GM15510 (cell line): ENCODE measurements at regions not wholly inside any gene's neighbourhood (a gene's known extent, or its start where the extent isn't known, plus 50 kb on each side); places are given as distances from the start of the nearest gene placed in this dataset.

Experiments used
- POLR2A ChIP-seq: IDR thresholded peaks from 3 replicates; pipeline ENCODE4 v1.6.1; 2011; ENCODE audit warnings: borderline replicate concordance; ENCODE audit not compliant: insufficient read length; ENCODE audit errors: extremely low read depth

- no peak for TF ChIP-seq POLR2A
These were observed 161.1 kb downstream of the ERMARD start for GRCh38 chr6:169912266-169913095.

- TF ChIP-seq POLR2A = no peak
These were observed 160.1 kb downstream of the ERMARD start for GRCh38 chr6:169911264-169912263.

GRCh38 chr6:169909113-169909512 lies 157.7 kb downstream of the ERMARD start:
- no peak for TF ChIP-seq POLR2A

DNA sequence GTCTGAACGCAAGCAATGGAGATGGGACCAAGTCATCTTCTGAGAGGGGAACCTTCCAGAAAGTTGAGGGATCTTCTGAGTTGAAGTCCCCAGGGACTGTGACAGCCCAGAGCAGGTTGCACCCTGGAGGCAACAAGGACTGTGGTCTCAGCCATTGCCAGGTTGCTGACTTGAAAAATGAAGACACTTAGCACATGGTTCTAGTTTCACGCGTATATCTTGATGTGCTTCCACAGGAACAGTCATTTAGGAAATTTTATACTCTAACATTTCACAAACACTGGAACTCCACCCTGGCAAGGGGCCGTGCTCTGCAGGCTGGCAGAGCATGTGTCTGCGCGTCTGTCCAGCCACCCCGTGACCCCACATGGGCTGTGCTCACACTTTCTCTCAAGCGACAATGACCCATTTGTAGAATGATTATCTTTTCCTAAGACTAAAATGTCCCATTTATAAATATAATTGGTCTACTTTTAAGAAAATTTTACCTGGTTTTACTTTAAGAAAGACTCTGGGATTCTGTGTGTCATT lies 157.0 kb downstream of the ERMARD start:
- no peak for TF ChIP-seq POLR2A

DNA sequence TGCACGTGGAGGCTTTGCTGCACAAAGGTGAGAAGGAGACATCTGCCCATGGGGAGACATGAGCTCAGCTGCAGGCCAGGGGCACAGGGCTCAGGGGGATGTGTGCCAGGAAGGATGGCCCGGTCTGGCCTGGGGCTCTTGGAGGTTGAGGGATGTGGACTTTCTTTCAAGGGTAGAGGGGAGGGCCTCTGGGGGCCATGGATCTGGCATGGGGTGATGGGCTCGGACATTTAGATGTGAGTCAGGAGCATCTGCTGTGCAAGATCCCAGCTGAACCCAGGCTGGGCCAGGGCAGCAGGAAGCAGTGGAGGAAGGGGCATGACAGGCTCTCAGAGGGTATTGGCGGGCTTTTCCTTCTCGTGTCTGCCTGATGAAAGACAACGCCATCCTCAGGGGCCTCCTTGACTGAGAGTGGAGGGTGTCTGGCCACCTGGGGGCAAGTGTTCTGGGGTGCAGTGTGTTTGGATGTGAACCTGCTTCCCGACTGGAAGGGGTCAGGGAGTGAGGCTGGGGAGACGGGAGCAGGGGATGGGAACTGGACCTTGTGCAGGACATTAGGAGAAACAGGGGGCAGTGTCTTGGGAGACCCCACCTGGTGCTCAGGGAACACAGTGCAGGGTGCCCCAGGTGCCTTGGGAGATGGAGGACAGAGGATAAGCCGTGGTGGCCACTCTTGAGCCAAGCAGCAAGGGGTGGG lies 156.1 kb downstream of the ERMARD start:
- TF ChIP-seq POLR2A = no peak

- no peak for TF ChIP-seq POLR2A
These were observed 155.4 kb downstream of the ERMARD start for GRCh38 chr6:169906688-169907418.

DNA sequence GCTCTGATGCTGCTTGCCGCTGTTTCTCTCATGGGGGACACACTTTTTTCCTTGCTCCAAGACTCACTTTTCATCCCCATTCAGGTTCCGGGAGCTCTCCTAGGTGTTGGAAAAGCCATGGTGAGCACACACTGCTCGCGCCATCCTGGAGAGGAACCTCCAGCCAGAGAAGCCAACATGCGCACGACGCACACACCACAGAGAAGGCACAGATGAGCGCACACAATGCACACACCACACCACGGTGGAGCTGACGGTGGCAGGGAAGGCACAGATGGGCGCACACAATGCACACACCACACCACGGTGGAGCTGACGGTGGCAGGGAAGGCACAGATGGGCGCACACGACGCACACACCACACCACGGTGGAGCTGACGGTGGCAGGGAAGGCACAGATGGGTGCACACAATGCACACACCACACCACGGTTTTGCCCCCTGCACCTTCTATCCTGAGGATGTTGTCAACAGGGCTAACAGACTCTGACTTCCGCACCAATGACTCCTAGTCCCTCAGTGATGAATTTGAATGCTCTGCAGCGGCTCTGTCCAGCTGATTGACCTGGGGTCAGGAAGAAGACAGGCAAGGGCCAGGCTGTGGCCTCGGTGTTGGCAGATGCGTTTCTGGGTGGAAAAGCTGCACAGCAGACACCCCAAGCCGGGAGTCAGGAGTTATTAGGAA lies 154.7 kb downstream of the ERMARD start:
- TF ChIP-seq POLR2A = no peak

DNA sequence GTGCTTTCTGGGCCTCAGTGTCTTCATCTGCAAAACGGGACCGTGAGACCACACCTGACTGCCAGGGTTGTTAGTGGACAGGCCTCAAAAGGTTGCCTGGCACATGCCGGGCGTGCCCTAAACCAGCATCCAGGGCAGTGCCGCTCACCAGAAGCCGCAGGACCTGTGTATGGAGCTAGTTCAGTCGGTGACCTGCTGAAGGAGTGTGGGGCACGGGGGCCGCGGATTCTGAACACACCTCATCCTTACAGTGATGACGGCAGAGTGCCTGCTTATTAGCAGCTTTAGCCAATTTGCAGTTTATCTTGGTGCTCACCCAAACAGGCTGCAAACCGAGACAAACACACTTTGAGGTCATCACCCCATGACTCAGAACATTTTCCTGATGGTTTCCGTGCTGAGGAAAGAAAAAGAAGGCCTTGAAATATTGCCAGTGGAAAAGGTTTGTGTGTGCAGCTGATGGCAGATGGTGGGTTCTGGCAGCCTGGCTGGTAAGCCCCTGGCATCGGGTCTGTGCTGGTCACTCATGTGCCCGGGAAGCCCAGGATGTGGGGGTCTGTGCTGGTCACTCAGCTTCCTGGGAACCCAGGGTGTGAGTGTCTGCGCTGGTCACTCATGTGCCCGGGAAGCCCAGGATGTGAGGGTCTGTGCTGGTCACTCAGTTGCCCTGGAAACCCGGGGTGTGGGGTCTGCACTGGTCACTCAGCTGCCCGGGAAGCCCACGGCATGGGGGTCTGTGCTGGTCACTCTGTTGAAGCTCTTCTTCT lies 153.8 kb downstream of the ERMARD start:
- no peak for TF ChIP-seq POLR2A

DNA sequence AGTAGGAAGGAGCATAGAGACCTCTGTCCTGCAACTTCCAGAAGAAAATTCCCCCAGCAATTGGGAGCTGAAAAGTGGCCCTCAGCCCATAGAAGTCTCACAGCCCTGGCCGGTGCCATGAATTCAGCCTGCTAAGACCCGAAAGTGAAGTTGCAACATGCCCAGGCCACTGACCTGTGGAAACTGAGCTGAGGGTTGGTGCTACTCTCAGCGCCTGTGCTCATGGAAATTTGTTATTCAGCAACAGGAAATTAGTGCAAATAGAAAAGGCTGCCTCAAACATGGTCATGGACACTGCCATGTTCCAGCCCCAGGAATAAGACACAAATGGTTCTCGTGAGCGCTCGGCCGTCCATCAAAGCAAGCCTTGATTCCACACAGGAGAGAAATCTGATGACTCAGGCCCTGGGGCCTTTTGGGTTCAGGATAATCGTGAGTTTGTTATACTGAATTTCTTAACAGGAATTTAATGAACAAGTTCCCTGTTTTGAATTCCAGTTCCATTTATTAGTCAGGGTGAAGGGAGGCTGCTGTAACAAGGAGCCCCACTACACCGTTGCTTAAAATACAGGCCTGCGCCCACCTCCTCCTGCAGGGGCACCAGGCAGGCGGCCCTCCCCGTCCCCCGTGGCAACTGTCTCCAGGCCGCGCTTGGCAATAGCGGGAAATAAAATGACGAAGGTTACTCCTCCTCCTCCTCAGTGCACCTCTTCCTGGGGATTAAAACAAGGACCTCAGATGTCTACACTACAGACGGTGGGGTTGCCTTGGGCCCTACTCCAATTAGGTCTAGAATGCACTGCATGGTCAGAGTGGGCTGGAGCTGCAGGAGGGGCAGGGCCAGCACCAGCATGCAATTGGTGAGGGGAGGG lies 152.9 kb downstream of the ERMARD start:
- no peak for TF ChIP-seq POLR2A

GRCh38 chr6:169903122-169903521 lies 151.7 kb downstream of the ERMARD start:
- no peak for TF ChIP-seq POLR2A

GRCh38 chr6:169902604-169903003 lies 151.2 kb downstream of the ERMARD start:
- no peak for TF ChIP-seq POLR2A

- no peak for TF ChIP-seq POLR2A
These were observed 150.6 kb downstream of the ERMARD start for GRCh38 chr6:169902070-169902469.

- TF ChIP-seq POLR2A = no peak
These were observed 148.2 kb downstream of the ERMARD start for GRCh38 chr6:169899481-169900145.
